PC-9 (cell line): ENCODE measurements at regions not wholly inside any gene's neighbourhood (a gene's known extent, or its start where the extent isn't known, plus 50 kb on each side); places are given as distances from the start of the nearest gene placed in this dataset.
"Not testable (repeated sequence)": the region's sequence is repeated elsewhere in the genome, so short reads cannot be mapped to it uniquely, and the experiment has no call there.

Source experiments
- BruUV-seq: library from RNA; stranded (reverse); fragments of 400-500 nt; replicated peaks from 2 replicates; lab custom pipeline; 2021; lab: Mats Ljungman, UMichigan
- CTCF ChIA-PET: fragments of 300-600 bp; sonication (Branson Sonifier 250); formaldehyde crosslinking; loops from one replicate; lab custom pipeline; 2022; ENCODE audit warnings: antibody characterized with exemption; lab: Charles Lee
- POLR2A ChIA-PET: fragments of 300-600 bp; sonication (Branson Sonifier 250); formaldehyde crosslinking; loops from one replicate; lab custom pipeline; 2022; ENCODE audit warnings: antibody characterized with exemption; ENCODE audit not compliant: unreplicated experiment; lab: Charles Lee
- DNase-seq, 2 experiments: peaks; one replicate each; pipeline versions ENCODE4 v3.0.0 to v3.0.0-alpha.2; 2015 to 2022; ENCODE audit warnings: mixed read lengths in 1 of 2
- H2AFZ ChIP-seq: fragments of 200-600 bp; sonication (generic); 2 replicates; pipeline ENCODE4 v1.8.1; 2017; ENCODE audit warnings: antibody characterized with exemption
- H3F3A ChIP-seq: fragments of 200-600 bp; sonication (generic); 2 replicates; pipeline ENCODE4 v1.8.1; 2017; ENCODE audit warnings: antibody characterized with exemption, mild to moderate bottlenecking, low read depth; ENCODE audit not compliant: insufficient read depth
- H3K27ac ChIP-seq: fragments of 200-600 bp; sonication (generic); 2 replicates; pipeline ENCODE4 v1.6.1; 2016; ENCODE audit warnings: mixed run types
- H3K27me3 ChIP-seq: fragments of 200-600 bp; sonication (generic); 2 replicates; pipeline ENCODE4 v1.6.1; 2016; ENCODE audit warnings: low read depth, mixed run types; ENCODE audit not compliant: insufficient read depth
- H3K36me3 ChIP-seq: fragments of 200-600 bp; sonication (generic); 2 replicates; pipeline ENCODE4 v1.6.1; 2016; ENCODE audit warnings: low read depth, mixed run types
- H3K4me1 ChIP-seq: fragments of 200-600 bp; sonication (generic); replicated peaks from 2 replicates; pipeline ENCODE4 v1.6.1; 2016; ENCODE audit warnings: mixed run types; ENCODE audit not compliant: insufficient read depth
- H3K4me2 ChIP-seq: fragments of 200-600 bp; sonication (generic); 2 replicates; pipeline ENCODE4 v1.6.1; 2017; ENCODE audit warnings: mixed run types
- H3K4me3 ChIP-seq: fragments of 200-600 bp; sonication (generic); 2 replicates; pipeline ENCODE4 v1.6.1; 2016; ENCODE audit warnings: mixed run types
- H3K79me2 ChIP-seq: fragments of 200-600 bp; sonication (generic); 2 replicates; pipeline ENCODE4 v1.6.1; 2017; ENCODE audit warnings: low read depth, mixed run types
- H3K9me2 ChIP-seq: fragments of 200-600 bp; sonication (generic); 2 replicates; pipeline ENCODE4 v1.8.1; 2017; ENCODE audit warnings: mild to moderate bottlenecking; ENCODE audit not compliant: insufficient read depth
- H3K9me3 ChIP-seq: fragments of 200-600 bp; sonication (generic); 2 replicates; pipeline ENCODE4 v1.8.1; 2016; ENCODE audit warnings: low read depth; ENCODE audit not compliant: insufficient read depth
- H4K20me1 ChIP-seq: fragments of 200-600 bp; sonication (generic); 2 replicates; pipeline ENCODE4 v1.8.1; 2017; ENCODE audit not compliant: insufficient read depth
- EZH2 ChIP-seq: fragments of 200-600 bp; sonication (generic); IDR thresholded peaks from 2 replicates; pipeline ENCODE4 v1.8.0; 2017; ENCODE audit warnings: antibody characterized with exemption, low read depth
- intact Hi-C: fragments of 100-400 bp; cut with micrococcal nuclease; formaldehyde crosslinking; loops from one replicate; pipeline ENCODE4 v1.10.0; 2022; ENCODE audit not compliant: unreplicated experiment
- TF ChIP-seq, protein P1 (sequence below): fragments of 200-600 bp; sonication (generic); conservative IDR thresholded peaks from 2 replicates; pipeline ENCODE4 v1.6.1; 2017; ENCODE audit warnings: mixed run types, antibody characterized with exemption, mild to moderate bottlenecking, moderate library complexity

DNA sequence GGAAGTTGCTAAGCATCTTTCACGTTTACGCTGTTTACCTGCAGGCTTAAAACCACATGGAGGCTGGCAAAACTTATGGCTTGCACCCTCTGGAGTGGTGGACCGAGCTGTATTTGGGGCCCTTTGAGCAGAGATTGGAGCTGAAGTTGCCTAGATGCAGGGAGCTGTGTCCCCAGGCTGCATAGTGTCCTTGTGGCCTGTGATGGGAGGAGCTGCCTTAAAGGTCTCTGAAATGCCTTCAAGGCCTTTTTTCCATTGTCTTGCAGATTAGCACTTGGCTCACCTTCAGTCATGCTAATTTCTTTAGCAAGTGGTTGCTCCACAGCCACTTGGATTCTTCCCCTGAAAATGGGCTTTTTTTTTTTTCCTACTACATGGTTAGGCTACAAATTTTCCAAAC is 81.5 kb upstream of the CHD1 start:
- no peaks in the 10 kb centered on the region for H3K4me1 ChIP-seq
- CTCF ChIA-PET = no interaction called here
- H3F3A ChIP-seq = no peaks in the 10 kb centered on the region
- TF ChIP-seq, protein P1, sequence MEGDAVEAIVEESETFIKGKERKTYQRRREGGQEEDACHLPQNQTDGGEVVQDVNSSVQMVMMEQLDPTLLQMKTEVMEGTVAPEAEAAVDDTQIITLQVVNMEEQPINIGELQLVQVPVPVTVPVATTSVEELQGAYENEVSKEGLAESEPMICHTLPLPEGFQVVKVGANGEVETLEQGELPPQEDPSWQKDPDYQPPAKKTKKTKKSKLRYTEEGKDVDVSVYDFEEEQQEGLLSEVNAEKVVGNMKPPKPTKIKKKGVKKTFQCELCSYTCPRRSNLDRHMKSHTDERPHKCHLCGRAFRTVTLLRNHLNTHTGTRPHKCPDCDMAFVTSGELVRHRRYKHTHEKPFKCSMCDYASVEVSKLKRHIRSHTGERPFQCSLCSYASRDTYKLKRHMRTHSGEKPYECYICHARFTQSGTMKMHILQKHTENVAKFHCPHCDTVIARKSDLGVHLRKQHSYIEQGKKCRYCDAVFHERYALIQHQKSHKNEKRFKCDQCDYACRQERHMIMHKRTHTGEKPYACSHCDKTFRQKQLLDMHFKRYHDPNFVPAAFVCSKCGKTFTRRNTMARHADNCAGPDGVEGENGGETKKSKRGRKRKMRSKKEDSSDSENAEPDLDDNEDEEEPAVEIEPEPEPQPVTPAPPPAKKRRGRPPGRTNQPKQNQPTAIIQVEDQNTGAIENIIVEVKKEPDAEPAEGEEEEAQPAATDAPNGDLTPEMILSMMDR = no peak
- TF ChIP-seq EZH2 = no peak
- no peak for DNase-seq
- no peaks in the 10 kb centered on the region for H3K36me3 ChIP-seq
- no peaks in the 10 kb centered on the region for H4K20me1 ChIP-seq
- no peak overlapping the region for H2AFZ ChIP-seq
- H3K79me2 ChIP-seq = no peaks in the 10 kb centered on the region
- H3K27ac ChIP-seq = no peak overlapping the region
- H3K27me3 ChIP-seq = no peaks in the 10 kb centered on the region
- H3K9me3 ChIP-seq = no peaks in the 10 kb centered on the region; the same call in 1 of the 2 replicates
- intact Hi-C loops = no loop called here
- POLR2A ChIA-PET = no interaction called here
- H3K9me2 ChIP-seq = no peaks in the 10 kb centered on the region
- no peak overlapping the region for H3K4me3 ChIP-seq
- H3K4me2 ChIP-seq = no peak overlapping the region
- no TSS peak for BruUV-seq

- H3K9me2 ChIP-seq, H2AFZ ChIP-seq, H3K9me3 ChIP-seq, H3K79me2 ChIP-seq, H3K27ac ChIP-seq, BruUV-seq, H3K4me2 ChIP-seq, intact Hi-C loops, CTCF ChIA-PET, H3K36me3 ChIP-seq, H4K20me1 ChIP-seq, H3K4me1 ChIP-seq, POLR2A ChIA-PET, DNase-seq, H3K4me3 ChIP-seq, H3K27me3 ChIP-seq, H3F3A ChIP-seq: not testable (repeated sequence)
Observed at GRCh38 chr5:99008009-99008408, 79.2 kb upstream of the CHD1 start.

- Histone ChIP-seq H3K27ac (no peak overlapping the region), H3K4me1 (no peaks in the 10 kb centered on the region; the same call in 1 of the 2 replicates), H2AFZ (no peak overlapping the region), H3K4me2 (no peak overlapping the region), H3K4me3 (no peak overlapping the region), H4K20me1 (no peaks in the 10 kb centered on the region), H3K27me3 (no peaks in the 10 kb centered on the region), H3K79me2 (no peaks in the 10 kb centered on the region), H3K36me3 (no peaks in the 10 kb centered on the region), H3K9me3 (no peaks in the 10 kb centered on the region; the same call in 1 of the 2 replicates), H3F3A (no peaks in the 10 kb centered on the region), H3K9me2 (no peaks in the 10 kb centered on the region)
- POLR2A ChIA-PET = no interaction called here
- BruUV-seq = no TSS peak
- no peak for DNase-seq
- CTCF ChIA-PET = no interaction called here
- intact Hi-C loops = no loop called here
- TF ChIP-seq EZH2 = no peak
- TF ChIP-seq, protein P1 = no peak
Observed at GRCh38 chr5:99005506-99005905, 76.7 kb upstream of the CHD1 start.

DNA sequence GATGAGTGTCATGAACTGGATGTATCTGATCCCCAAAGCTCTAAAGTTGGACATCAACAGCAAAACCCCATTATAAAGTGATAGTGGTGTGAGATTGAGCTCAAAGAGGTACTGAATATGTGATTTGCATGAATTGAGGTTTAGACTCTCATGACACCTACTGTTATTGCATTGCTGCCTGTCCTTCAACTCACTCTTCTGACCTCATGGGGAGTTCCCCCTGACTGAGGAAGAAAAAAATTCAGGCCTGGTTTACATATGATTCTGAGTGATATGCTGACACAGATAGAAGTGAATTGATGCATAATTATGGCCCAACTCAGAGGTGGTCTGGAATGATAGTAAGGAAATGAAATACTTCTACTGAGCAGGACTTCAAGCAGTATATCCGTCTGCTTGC is 76.2 kb upstream of the CHD1 start:
- H3K27ac ChIP-seq = no peak overlapping the region
- no peak overlapping the region for H3K4me3 ChIP-seq
- H3K9me2 ChIP-seq = no peaks in the 10 kb centered on the region
- H3K36me3 ChIP-seq = no peaks in the 10 kb centered on the region
- no peak overlapping the region for H2AFZ ChIP-seq
- TF ChIP-seq, protein P1 = no peak
- no peak for TF ChIP-seq EZH2
- H4K20me1 ChIP-seq = no peaks in the 10 kb centered on the region
- H3F3A ChIP-seq = no peaks in the 10 kb centered on the region
- H3K4me1 ChIP-seq = peaks cover 4% of the 10 kb centered on the region; the same call in 1 of the 2 replicates
- BruUV-seq = no TSS peak
- no peaks in the 10 kb centered on the region for H3K27me3 ChIP-seq
- no peaks in the 10 kb centered on the region; the same call in 1 of the 2 replicates for H3K9me3 ChIP-seq
- intact Hi-C loops = no loop called here
- DNase-seq = no peak
- no peaks in the 10 kb centered on the region for H3K79me2 ChIP-seq
- CTCF ChIA-PET = no interaction called here
- H3K4me2 ChIP-seq = no peak overlapping the region
- POLR2A ChIA-PET = no interaction called here
